Neural cell (in vitro differentiated cells): ENCODE measurements at regions not wholly inside any gene's neighbourhood (a gene's known extent, or its start where the extent isn't known, plus 50 kb on each side); places are given as distances from the start of the nearest gene placed in this dataset.
"Not testable (repeated sequence)": the region's sequence is repeated elsewhere in the genome, so short reads cannot be mapped to it uniquely, and the experiment has no call there.

Experiments
- H2AFZ ChIP-seq: fragments of 200-600, 300-800 bp; sonication (generic), shearing (Covaris generic); 2 replicates; pipeline ENCODE4 v1.6.0; 2014; ENCODE audit warnings: low read depth, mild to moderate bottlenecking, antibody characterized with exemption, low read length, moderate library complexity
- H3F3A ChIP-seq: fragments of 200-600 bp; shearing (Covaris generic); 2 replicates; pipeline ENCODE4 v1.6.1; 2016; ENCODE audit warnings: mild to moderate bottlenecking, moderate library complexity, mixed read lengths, antibody characterized with exemption, low read length; ENCODE audit not compliant: insufficient read depth, poor library complexity, severe bottlenecking
- H3K27ac ChIP-seq: fragments of 200-600, 300-800 bp; sonication (generic), shearing (Covaris generic); 2 replicates; pipeline ENCODE4 v1.5.1; 2014; ENCODE audit warnings: mild to moderate bottlenecking, low read length, moderate library complexity
- H3K27me3 ChIP-seq: fragments of 300-800, 200-600 bp; sonication (generic), shearing (Covaris generic); 2 replicates; pipeline ENCODE4 v1.6.0; 2014; ENCODE audit warnings: mild to moderate bottlenecking, low read depth, low read length, moderate library complexity; ENCODE audit not compliant: insufficient read depth
- H3K36me3 ChIP-seq: fragments of 300-800, 200-600 bp; sonication (generic), shearing (Covaris generic); 2 replicates; pipeline ENCODE4 v1.5.1; 2014; ENCODE audit warnings: mild to moderate bottlenecking, antibody characterized with exemption, low read length, moderate library complexity; ENCODE audit not compliant: insufficient read depth
- H3K4me2 ChIP-seq: fragments of 300-800, 200-600 bp; sonication (generic), shearing (Covaris generic); 2 replicates; pipeline ENCODE4 v1.6.0; 2014; ENCODE audit warnings: mild to moderate bottlenecking, low read length
- H3K4me3 ChIP-seq: fragments of 300-800, 200-600 bp; sonication (generic), shearing (Covaris generic); 2 replicates; pipeline ENCODE4 v1.5.1; 2014; ENCODE audit warnings: mild to moderate bottlenecking, low read length, moderate library complexity
- H3K79me2 ChIP-seq: fragments of 200-600 bp; shearing (Covaris generic); replicated peaks from 2 replicates; pipeline ENCODE4 v1.6.0; 2014; ENCODE audit warnings: mild to moderate bottlenecking, low read length, moderate library complexity; ENCODE audit not compliant: insufficient read depth
- H3K9ac ChIP-seq: fragments of 300-800, 200-600 bp; sonication (generic), shearing (Covaris generic); 2 replicates; pipeline ENCODE4 v1.6.1; 2016; ENCODE audit warnings: mild to moderate bottlenecking, low read length, mixed read lengths
- H3K9me2 ChIP-seq: fragments of 200-600 bp; shearing (Covaris generic); 2 replicates; pipeline ENCODE4 v1.6.1; 2016; ENCODE audit warnings: mild to moderate bottlenecking, low read length, mixed read lengths; ENCODE audit not compliant: insufficient read depth
- H3K9me3 ChIP-seq: fragments of 200-600, 300-800 bp; sonication (generic), shearing (Covaris generic); 2 replicates; pipeline ENCODE4 v1.6.1; 2016; ENCODE audit warnings: mild to moderate bottlenecking, mixed run types, low read length, moderate library complexity, mixed read lengths
- H4K20me1 ChIP-seq: fragments of 200-600 bp; shearing (Covaris generic); 2 replicates; pipeline ENCODE4 v1.6.1; 2016; ENCODE audit warnings: mild to moderate bottlenecking, mixed run types; ENCODE audit not compliant: insufficient read depth
- EP300 ChIP-seq: fragments of 450-650 bp; conservative IDR thresholded peaks from 2 replicates; pipeline ENCODE4 v1.6.1; 2014; ENCODE audit warnings: antibody characterized with exemption, mild to moderate bottlenecking, moderate library complexity; ENCODE audit not compliant: poor library complexity, severe bottlenecking
- EZH2 ChIP-seq: fragments of 200-600, 300-800 bp; shearing (Covaris generic), sonication (generic); IDR thresholded peaks from 2 replicates; pipeline ENCODE4 v1.6.1; 2014; ENCODE audit warnings: antibody characterized with exemption, low read length, borderline replicate concordance, mild to moderate bottlenecking; ENCODE audit not compliant: insufficient read depth, poor library complexity, severe bottlenecking
- MXI1 ChIP-seq: fragments of 450-650 bp; conservative IDR thresholded peaks from 2 replicates; pipeline ENCODE4 v1.6.1; 2014; ENCODE audit warnings: antibody characterized with exemption, mild to moderate bottlenecking; ENCODE audit not compliant: poor library complexity, severe bottlenecking
- POLR2AphosphoS5 ChIP-seq: IDR thresholded peaks from 2 replicates; pipeline ENCODE4 v1.6.1; 2012
- RAD21 ChIP-seq: fragments of 450-650 bp; conservative IDR thresholded peaks from 2 replicates; pipeline ENCODE4 v1.6.1; 2014; ENCODE audit warnings: antibody characterized with exemption, mild to moderate bottlenecking, moderate library complexity
- REST ChIP-seq: IDR thresholded peaks from 2 replicates; pipeline ENCODE4 v1.6.1; 2012; ENCODE audit warnings: borderline replicate concordance
- SMC3 ChIP-seq: fragments of 450-650 bp; conservative IDR thresholded peaks from 2 replicates; pipeline ENCODE4 v1.6.1; 2014; ENCODE audit warnings: antibody characterized with exemption, mild to moderate bottlenecking, moderate library complexity; ENCODE audit not compliant: poor library complexity
- TAF1 ChIP-seq: IDR thresholded peaks from 2 replicates; pipeline ENCODE4 v1.6.1; 2012; ENCODE audit warnings: low read depth
- TF ChIP-seq, protein P1 (sequence below): fragments of 450-650 bp; IDR thresholded peaks from 2 replicates; pipeline ENCODE4 v1.5.1; 2014; ENCODE audit warnings: antibody characterized with exemption, mild to moderate bottlenecking, moderate library complexity; ENCODE audit not compliant: poor library complexity, severe bottlenecking

DNA sequence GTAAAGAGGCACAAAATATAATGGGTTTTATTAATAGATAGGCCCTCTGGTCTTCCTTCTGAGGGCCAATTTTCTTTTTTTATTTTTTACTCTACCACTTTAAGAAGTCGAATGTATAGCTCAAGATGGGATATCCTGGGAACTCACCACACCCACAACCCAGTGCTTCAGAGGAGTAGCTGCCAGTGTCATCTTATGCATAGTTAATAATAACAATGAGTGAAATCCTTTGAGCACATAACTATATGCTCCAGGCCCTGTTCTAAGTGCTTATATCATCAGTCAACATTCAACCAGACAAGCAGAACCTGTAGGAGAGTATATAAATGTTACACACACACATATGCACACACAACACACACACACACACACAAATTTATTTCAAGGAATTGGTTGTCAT lies 150.3 kb upstream of the ACTBL2 start:
- Histone ChIP-seq H3K27ac (no peak overlapping the region), H3K9ac (no peak overlapping the region), H3K27me3 (no peaks in the 10 kb centered on the region), H3K9me2 (no peaks in the 10 kb centered on the region), H2AFZ (no peak overlapping the region), H3K79me2 (no peaks in the 10 kb centered on the region), H3K9me3 (no peaks in the 10 kb centered on the region), H3K4me2 (no peak overlapping the region), H3F3A (no peaks in the 10 kb centered on the region), H3K36me3 (no peaks in the 10 kb centered on the region), H3K4me3 (no peak overlapping the region), H4K20me1 (no peaks in the 10 kb centered on the region)
- TF ChIP-seq REST (no peak), SMC3 (no peak), TAF1 (no peak), EZH2 (no peak), RAD21 (no peak), EP300 (no peak), MXI1 (no peak), POLR2AphosphoS5 (no peak)
- TF ChIP-seq, protein P1, sequence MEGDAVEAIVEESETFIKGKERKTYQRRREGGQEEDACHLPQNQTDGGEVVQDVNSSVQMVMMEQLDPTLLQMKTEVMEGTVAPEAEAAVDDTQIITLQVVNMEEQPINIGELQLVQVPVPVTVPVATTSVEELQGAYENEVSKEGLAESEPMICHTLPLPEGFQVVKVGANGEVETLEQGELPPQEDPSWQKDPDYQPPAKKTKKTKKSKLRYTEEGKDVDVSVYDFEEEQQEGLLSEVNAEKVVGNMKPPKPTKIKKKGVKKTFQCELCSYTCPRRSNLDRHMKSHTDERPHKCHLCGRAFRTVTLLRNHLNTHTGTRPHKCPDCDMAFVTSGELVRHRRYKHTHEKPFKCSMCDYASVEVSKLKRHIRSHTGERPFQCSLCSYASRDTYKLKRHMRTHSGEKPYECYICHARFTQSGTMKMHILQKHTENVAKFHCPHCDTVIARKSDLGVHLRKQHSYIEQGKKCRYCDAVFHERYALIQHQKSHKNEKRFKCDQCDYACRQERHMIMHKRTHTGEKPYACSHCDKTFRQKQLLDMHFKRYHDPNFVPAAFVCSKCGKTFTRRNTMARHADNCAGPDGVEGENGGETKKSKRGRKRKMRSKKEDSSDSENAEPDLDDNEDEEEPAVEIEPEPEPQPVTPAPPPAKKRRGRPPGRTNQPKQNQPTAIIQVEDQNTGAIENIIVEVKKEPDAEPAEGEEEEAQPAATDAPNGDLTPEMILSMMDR: no peak

GRCh38 chr5:57631139-57631538 lies 148.5 kb upstream of the ACTBL2 start:
- not testable (repeated sequence) for H3K27ac ChIP-seq, H3K27me3 ChIP-seq, H3K9ac ChIP-seq, H3K36me3 ChIP-seq, H3K4me3 ChIP-seq, H3K9me2 ChIP-seq, H3K79me2 ChIP-seq, H3K4me2 ChIP-seq, H4K20me1 ChIP-seq, H3F3A ChIP-seq, H3K9me3 ChIP-seq, H2AFZ ChIP-seq

DNA sequence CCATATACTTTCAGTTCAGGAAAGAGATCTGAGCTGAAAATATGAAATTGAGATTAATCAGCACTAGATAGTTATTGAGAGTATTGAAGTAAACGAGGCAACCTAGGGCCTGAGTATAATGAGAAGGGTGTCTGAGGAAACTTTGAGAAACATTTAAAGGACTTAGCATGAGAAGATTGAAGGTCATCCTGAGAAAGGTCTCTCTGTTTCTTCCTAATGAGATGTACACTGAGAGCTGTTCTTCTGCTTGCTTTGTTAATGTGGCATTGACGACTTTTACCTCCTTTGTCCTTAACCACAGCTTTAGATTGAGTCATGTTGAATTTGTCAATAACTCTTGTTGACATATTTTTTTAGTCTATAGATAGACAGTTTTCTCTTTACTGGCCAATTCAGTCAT lies 145.1 kb upstream of the ACTBL2 start:
- Histone ChIP-seq H3K36me3 (no peaks in the 10 kb centered on the region), H3K9ac (no peak overlapping the region), H2AFZ (no peak overlapping the region), H3F3A (no peaks in the 10 kb centered on the region), H4K20me1 (no peaks in the 10 kb centered on the region), H3K9me2 (no peaks in the 10 kb centered on the region), H3K9me3 (no peaks in the 10 kb centered on the region), H3K27ac (no peak overlapping the region), H3K4me3 (no peak overlapping the region), H3K27me3 (no peaks in the 10 kb centered on the region), H3K79me2 (no peaks in the 10 kb centered on the region), H3K4me2 (no peak overlapping the region)
- TF ChIP-seq, protein P1: no peak
- TF ChIP-seq RAD21 (no peak), EZH2 (no peak), REST (no peak), MXI1 (no peak), POLR2AphosphoS5 (no peak), TAF1 (no peak), EP300 (no peak)
